ENCODE measurements at regions not wholly inside any gene's neighbourhood (a gene's known extent, or its start where the extent isn't known, plus 50 kb on each side); places are given as distances from the start of the nearest gene placed in this dataset.
"Not testable (repeated sequence)": the region's sequence is repeated elsewhere in the genome, so short reads cannot be mapped to it uniquely, and the experiment has no call there.

DNA sequence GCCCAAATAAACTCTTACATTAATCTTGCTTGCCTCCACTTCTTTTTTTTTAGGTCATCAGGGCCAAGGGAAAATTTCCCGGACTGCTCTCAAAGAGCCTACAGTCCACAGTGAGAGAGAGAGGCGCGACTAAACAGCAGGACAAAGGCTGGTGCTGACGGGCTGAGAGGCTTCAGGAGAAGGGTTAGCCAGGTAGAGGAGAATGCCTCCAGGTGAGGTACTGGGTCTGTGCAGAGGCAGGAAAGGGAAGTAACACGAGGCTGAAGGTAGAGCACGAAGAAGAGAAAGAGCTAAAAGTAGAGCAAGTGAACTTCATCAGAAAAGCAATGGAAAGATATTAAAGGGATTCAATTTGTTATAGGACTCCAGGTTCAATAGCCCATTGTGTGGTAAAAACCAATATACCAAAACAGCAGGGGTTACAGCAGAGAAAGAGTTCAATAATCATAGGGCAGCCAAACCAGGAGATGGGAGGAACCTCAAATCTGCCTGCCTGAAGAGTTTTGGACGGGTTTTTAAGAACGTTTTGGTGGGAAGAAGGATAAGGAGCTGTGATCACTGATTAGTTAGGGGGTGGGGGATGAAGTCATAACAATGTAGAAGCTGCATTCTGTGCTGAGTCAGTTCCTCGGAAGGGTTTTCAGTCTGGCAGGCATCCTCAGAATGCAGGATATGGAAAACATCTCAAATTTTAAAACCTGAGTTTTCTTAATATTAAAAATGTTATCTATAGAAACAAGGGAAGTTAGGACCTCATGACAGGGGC is 171.5 kb downstream of the AKR1D1 start:
- Histone ChIP-seq H3K27ac (no peak overlapping the region), H3K4me1 (no peaks in the 10 kb centered on the region), H3K27me3 (ENCODE audit: insufficient read depth in 3 of 3, low read length in 2 of 3) (no peaks in the 10 kb centered on the region), H3K4me3 (no peak overlapping the region), H3K9me3 (no peaks in the 10 kb centered on the region), H3K36me3 (ENCODE audit: insufficient read depth in 1 of 2, low read depth in 1 of 2) (no peaks in the 10 kb centered on the region)
- ATAC-seq (no peak), DNase-seq (no peak)
- WGBS, 3 donors = 57 to 72% (median 67%) methylated on average over 9 of the region's 9 CpGs
- TF ChIP-seq, protein P1, sequence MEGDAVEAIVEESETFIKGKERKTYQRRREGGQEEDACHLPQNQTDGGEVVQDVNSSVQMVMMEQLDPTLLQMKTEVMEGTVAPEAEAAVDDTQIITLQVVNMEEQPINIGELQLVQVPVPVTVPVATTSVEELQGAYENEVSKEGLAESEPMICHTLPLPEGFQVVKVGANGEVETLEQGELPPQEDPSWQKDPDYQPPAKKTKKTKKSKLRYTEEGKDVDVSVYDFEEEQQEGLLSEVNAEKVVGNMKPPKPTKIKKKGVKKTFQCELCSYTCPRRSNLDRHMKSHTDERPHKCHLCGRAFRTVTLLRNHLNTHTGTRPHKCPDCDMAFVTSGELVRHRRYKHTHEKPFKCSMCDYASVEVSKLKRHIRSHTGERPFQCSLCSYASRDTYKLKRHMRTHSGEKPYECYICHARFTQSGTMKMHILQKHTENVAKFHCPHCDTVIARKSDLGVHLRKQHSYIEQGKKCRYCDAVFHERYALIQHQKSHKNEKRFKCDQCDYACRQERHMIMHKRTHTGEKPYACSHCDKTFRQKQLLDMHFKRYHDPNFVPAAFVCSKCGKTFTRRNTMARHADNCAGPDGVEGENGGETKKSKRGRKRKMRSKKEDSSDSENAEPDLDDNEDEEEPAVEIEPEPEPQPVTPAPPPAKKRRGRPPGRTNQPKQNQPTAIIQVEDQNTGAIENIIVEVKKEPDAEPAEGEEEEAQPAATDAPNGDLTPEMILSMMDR (IDR thresholded peaks at IDR 0.05) = no peak
- intact Hi-C loops (cut with DNase I) = no loop called here

DNA sequence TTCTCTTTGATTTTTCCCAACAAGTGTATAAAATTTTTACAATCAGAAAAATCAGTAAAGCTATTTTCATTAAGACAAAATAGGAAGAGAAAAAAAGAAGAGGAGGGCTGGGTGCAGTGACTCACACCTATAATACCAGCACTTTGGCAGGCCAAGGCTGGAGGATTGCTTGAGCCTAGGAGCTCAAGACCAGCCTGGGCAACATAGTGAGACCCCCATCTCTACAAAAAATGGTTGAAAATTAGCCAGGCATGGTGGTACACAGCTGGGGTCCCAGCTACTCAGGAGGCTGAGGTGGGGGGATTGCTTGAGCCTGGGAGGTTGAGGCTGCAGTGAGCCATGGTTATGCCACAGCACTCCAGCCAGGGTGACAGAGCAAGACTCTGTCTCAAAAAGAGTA is 172.3 kb downstream of the AKR1D1 start:
- no peaks in the 10 kb centered on the region for H3K27me3 ChIP-seq (ENCODE audit: insufficient read depth in 3 of 3, low read length in 2 of 3)
- DNase-seq (no peak), ATAC-seq (no peak)
- no peaks in the 10 kb centered on the region for H3K36me3 ChIP-seq (ENCODE audit: insufficient read depth in 1 of 2, low read depth in 1 of 2)
- H3K4me3 ChIP-seq = no peak overlapping the region
- H3K9me3 ChIP-seq = no peaks in the 10 kb centered on the region
- intact Hi-C loops (cut with DNase I) = no loop called here
- no peak overlapping the region for H3K27ac ChIP-seq
- no peaks in the 10 kb centered on the region for H3K4me1 ChIP-seq
- TF ChIP-seq, protein P1 (IDR thresholded peaks at IDR 0.05) = no peak

DNA sequence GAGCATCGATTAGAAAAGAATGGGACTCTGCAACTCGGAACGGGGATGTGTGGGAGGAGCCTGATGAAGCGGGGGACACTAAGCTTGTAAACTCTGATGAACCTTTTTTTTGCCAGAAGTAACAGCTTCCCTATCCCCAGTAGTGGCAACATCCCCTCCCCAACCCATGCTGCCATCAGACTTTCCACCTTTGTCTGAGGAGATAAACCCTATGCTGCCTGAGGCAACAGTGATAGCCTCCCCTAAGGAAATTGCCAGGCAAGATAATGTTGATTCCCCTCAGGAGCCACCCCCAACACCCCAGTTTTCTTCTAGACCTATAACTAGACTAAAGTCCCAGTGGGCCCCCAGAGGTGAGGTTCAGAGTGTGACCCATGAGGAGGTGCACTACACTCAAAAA is 173.7 kb downstream of the AKR1D1 start:
- Histone ChIP-seq H3K9me3 (no peaks in the 10 kb centered on the region), H3K36me3 (ENCODE audit: insufficient read depth in 1 of 2, low read depth in 1 of 2) (no peaks in the 10 kb centered on the region), H3K4me3 (no peak overlapping the region), H3K27me3 (ENCODE audit: insufficient read depth in 3 of 3, low read length in 2 of 3) (no peaks in the 10 kb centered on the region), H3K27ac (no peak overlapping the region), H3K4me1 (no peaks in the 10 kb centered on the region)
- WGBS, 3 donors = 87 to 93% (median 90%) methylated on average over 4 of the region's 4 CpGs
- intact Hi-C loops (cut with DNase I) = no loop called here
- no peak for ATAC-seq
- TF ChIP-seq, protein P1 (IDR thresholded peaks at IDR 0.05) = no peak
- no peak for DNase-seq

DNA sequence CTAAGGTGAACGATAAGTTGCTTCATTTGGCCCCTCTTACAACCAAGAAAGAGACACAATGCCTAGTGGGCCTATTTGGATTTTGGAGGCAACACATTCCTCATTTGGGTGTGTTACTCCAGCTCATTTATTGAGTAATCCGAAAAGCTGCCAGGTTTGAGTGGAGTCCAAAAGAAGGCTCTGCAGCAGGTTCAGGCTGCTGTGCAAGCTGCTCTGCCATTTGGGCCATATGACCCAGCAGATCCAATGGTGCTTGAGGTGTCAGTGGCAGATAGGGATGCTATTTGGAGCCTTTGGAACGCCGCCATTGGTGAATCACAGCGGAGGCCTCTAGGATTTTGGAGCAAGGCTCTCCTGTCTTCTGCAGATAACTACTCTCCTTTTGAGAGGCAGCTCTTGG is 176.4 kb downstream of the AKR1D1 start:
- WGBS, 3 donors = 75 to 80% (median 79%) methylated on average over 5 of the region's 5 CpGs
- not testable (repeated sequence) for ATAC-seq, H3K27ac ChIP-seq

DNA sequence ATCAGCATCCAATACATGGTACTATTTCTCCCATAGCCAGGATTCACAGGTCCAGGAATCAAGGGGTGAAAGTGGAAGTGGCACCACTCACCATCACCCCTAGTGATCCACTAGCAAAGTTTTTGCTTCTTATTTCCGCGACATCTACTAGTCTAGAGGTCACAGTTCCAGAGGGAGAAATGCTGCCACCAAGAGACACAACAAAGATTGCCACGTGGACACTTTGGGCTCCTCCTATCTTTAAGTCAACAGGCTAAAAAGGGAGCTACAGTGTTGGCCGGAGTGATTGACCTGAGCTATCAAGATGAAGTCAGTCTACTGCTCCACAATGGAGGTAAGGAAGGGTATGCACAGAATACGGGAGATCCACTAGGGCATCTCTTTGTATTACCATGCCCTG is 178.2 kb downstream of the AKR1D1 start:
- WGBS, 3 donors = 68 to 75% (median 70%) methylated on average over 5 of the region's 5 CpGs
- DNase-seq (no peak), ATAC-seq (no peak)
- Histone ChIP-seq H3K27me3 (ENCODE audit: insufficient read depth in 3 of 3, low read length in 2 of 3) (no peaks in the 10 kb centered on the region), H3K4me3 (no peak overlapping the region), H3K36me3 (ENCODE audit: insufficient read depth in 1 of 2, low read depth in 1 of 2) (no peaks in the 10 kb centered on the region), H3K27ac (no peak overlapping the region), H3K4me1 (no peaks in the 10 kb centered on the region), H3K9me3 (no peaks in the 10 kb centered on the region)
- TF ChIP-seq, protein P1 (IDR thresholded peaks at IDR 0.05) = no peak
- intact Hi-C loops (cut with DNase I) = no loop called here

More for the DNA sequence above, 176.4 kb downstream of the AKR1D1 start:
- intact Hi-C loops (cut with DNase I); H3K27me3 ChIP-seq (ENCODE audit: insufficient read depth in 3 of 3, low read length in 2 of 3); H3K4me3 ChIP-seq; H3K36me3 ChIP-seq (ENCODE audit: insufficient read depth in 1 of 2, low read depth in 1 of 2); H3K4me1 ChIP-seq; H3K9me3 ChIP-seq: not testable (repeated sequence)
- DNase-seq = peak in 1 of 2 donors; percentile 22
